ENCODE measurements at regions not wholly inside any gene's neighbourhood (a gene's known extent, or its start where the extent isn't known, plus 50 kb on each side); places are given as distances from the start of the nearest gene placed in this dataset.

DNA sequence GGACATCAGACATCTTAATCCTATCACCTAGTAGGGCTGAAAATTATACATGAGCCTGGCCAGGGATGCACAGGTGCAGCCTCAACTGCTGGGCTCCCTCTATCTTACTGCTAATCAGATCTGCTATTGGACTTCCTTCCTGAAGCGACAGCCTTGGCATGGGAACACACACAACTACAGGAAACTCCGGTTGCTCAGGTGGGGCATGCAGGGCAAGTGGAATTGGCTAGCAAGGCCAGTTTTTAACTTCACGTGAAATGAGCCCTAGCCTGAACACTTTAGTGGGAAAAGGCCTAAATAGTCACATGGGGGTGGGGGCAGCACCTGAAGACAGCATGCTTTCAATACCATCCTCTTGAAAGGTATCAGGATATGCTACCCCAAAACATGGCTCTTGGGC, 147.9 kb upstream of the NCKAP5 start:
- no peak for DNase-seq
- intact Hi-C loops (cut with DNase I): no loop called here

- DNase-seq: no peak
- intact Hi-C loops (cut with DNase I): no loop called here
Measured at GRCh38 chr2:133717497-133717896, 149.2 kb upstream of the NCKAP5 start.

- peak in 7 of 10 donors; percentile 16 to 87 (median 38) for DNase-seq
Measured at GRCh38 chr2:133718688-133719201, 150.5 kb upstream of the NCKAP5 start.

DNA sequence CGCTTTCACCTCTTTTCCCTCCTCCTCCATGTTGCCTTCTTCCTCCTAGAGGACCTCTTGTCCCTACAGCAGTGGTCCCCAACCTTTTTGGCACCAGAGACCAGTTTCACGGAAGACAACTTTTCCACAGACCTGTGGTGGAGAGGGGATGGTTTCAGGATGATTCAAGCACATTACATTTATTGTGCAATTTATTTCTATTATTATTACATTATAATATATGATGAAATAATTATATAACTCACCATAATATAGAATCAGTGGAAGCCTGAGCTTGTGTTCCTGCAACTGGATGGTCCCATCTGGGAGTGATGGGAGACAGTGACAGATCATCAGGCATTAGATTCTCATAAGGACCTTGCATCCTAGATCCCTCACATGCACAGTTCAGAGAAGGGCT, 152.2 kb upstream of the NCKAP5 start:
- intact Hi-C loops (cut with DNase I): no loop called here
- DNase-seq: no peak

More at GRCh38 chr2:133718688-133719201, 150.5 kb upstream of the NCKAP5 start:
- intact Hi-C loops (cut with DNase I): no loop called here

GRCh38 chr2:133721118-133721517, 152.9 kb upstream of the NCKAP5 start:
- intact Hi-C loops (cut with DNase I): no loop called here
- DNase-seq: no peak

DNA sequence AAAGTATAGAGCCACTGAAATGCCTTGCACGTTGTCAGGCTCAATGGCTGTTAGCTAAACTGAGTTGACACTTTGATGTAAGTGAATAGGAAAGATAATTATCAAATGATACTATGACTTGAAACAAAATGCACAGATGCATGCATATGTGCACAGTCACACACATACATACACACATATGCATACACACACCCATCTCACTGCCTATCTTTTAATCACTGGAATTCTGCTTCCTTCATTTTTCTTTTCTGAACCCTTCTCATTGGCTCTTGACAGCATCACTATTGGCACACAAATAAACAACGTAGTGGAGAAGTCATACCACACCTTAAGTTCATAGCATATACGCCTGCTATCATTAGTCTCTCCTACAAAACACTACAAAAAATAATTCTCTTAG, 154.9 kb upstream of the NCKAP5 start:
- no peak for DNase-seq
- intact Hi-C loops (cut with DNase I): no loop called here

DNA sequence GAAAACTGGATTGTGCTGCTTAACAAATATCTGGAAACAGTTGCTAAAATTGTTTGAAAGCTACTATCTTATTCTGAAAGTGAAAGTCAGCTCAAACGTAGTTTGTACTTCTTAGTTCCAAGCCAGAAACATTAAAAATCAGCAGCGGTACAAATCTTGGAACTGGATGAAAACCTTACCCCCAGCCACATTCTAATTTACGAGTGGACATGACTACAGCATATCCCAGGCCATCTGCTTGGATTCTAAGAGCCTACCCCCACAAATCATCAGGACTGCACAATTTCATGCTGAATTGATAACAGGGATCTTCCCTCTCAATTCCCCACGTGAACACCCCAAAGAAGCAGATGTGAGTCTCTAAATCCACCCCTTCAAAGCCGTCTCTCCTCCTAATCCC, 158.7 kb upstream of the NCKAP5 start:
- intact Hi-C loops (cut with DNase I): no loop called here
- no peak for DNase-seq

- DNase-seq: no peak
- intact Hi-C loops (cut with DNase I): no loop called here
Measured at GRCh38 chr2:133732059-133732458, 163.8 kb upstream of the NCKAP5 start.

DNA sequence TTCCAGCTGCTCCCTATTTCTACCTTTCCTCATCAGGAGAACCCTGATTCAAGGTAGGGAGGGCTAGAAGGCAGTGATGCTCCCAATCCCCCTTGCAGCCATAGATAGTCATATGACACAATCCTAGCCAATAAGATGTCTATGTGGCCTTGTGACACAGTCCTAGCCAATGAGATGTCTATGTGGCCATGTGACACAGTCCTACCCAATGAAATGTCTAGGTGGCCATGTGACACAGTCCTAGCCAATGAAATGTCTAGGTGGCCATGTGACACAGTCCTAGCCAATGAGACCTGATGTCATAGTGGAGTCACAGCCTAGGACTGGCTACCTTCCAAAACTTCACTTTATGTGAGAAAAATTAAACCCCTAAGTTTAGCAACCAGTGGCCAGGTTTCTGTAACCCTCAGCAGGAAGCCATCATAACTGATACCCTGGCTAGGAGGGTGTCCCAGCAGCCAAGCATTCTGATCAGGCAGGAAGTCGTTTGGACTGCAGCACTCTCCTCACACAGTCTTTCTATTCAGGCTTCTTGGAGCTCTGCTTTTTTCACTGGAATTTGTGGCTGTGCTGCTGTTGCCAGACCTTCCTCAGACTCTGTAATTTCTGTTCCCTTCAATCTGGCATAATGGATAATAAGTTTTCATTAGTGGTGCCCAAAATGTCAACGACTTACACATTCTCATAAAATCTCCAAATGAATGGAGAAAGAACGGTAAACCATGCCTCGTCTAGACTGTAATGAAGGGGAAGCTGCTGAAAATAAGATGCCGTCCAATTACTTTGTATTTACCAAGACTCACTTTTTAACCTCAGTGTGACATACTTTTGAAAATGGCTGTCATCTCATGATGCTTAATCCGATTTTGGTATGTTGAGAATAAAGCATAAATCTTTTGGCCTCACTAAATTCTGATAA, 165.0 kb upstream of the NCKAP5 start:
- DNase-seq: no peak
- intact Hi-C loops (cut with DNase I): no loop called here

- no peak for DNase-seq
- intact Hi-C loops (cut with DNase I): no loop called here
Measured at GRCh38 chr2:133733901-133734255, 165.6 kb upstream of the NCKAP5 start.

- intact Hi-C loops (cut with DNase I): loop anchor here (5.0 kb wide), 1 partner anchor 832 kb away; no protein-coding TSS in a partner anchor
- no peak for DNase-seq
Measured at GRCh38 chr2:133734716-133735495, 166.6 kb upstream of the NCKAP5 start.

GRCh38 chr2:133736674-133737073, 168.4 kb upstream of the NCKAP5 start:
- intact Hi-C loops (cut with DNase I): loop anchor here (5.0 kb wide), 1 partner anchor 831 kb away; no protein-coding TSS in a partner anchor
- no peak for DNase-seq

- no peak for DNase-seq
- intact Hi-C loops (cut with DNase I): loop anchor here (5.0 kb wide), 1 partner anchor 830 kb away; no protein-coding TSS in a partner anchor
Measured at GRCh38 chr2:133737242-133737993, 169.2 kb upstream of the NCKAP5 start.

- intact Hi-C loops (cut with DNase I): loop anchor here (5.0 kb wide), 1 partner anchor 828 kb away; no protein-coding TSS in a partner anchor
Measured at GRCh38 chr2:133739039-133739438, 170.8 kb upstream of the NCKAP5 start.

DNA sequence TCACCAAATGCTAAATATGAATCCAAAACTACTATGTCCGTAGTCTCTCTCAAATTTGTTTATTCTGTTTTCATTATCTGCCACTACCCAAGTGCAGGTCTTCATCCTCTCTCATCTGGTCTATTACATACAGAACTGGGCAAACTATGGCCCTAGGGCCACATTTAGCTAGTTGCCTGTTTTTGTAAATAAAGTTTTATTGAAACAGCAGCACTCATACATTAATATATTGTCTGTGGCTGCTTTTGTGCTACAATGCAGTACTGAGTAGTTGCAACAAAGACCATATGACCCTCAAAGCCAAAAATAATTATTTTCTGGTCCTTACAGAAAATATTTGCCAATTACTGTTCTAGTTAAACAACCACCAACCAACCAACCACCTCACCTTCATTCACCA, 172.2 kb upstream of the NCKAP5 start:
- no peak for DNase-seq
- intact Hi-C loops (cut with DNase I): no loop called here

More at GRCh38 chr2:133739039-133739438, 170.8 kb upstream of the NCKAP5 start:
- DNase-seq: no peak

DNA sequence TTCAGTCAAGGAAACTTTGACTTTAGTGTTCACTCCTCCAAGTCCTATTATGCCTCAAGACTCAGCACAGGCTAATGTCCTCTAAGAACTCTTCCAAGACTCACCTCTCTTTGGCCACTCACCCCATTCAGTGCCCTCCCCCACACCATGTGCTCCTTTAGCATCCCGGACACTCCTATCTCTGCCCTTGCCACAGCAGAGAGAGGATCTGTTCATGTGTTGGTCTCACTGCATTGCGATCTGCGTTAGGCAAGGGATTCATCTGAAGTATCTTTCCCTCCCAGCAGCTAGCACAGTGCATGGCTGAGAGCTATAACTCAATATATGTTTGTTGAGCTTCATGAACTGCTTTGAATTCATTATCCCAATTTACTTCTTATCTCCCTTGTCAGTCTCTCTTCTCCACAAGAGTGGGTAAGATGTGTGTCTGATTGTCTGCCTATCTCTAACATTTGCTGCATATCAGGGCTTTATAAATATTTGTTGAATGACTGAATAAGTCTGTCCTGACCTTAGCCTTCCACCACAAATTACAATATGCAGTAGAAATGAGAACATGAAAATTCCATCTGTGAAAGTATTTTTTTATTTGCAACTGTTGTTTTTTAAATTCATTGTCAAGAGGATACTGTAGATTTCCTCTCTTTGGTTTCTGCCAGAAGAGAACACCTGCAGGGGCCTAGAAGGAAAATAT, 179.9 kb upstream of the NCKAP5 start:
- intact Hi-C loops (cut with DNase I): no loop called here
- no peak for DNase-seq

GRCh38 chr2:133753665-133754064, 185.4 kb upstream of the NCKAP5 start:
- intact Hi-C loops (cut with DNase I): no loop called here
- peak in 2 of 10 donors; percentile 77 to 80 for DNase-seq

- DNase-seq: no peak
Measured at GRCh38 chr2:133755480-133756300, 187.4 kb upstream of the NCKAP5 start.

GRCh38 chr2:133756833-133757232, 188.6 kb upstream of the NCKAP5 start:
- intact Hi-C loops (cut with DNase I): no loop called here
- DNase-seq: no peak

More at GRCh38 chr2:133755480-133756300, 187.4 kb upstream of the NCKAP5 start:
- intact Hi-C loops (cut with DNase I): no loop called here
